Stomach (tissue), 8 donors: ENCODE measurements at regions not wholly inside any gene's neighbourhood (a gene's known extent, or its start where the extent isn't known, plus 50 kb on each side); places are given as distances from the start of the nearest gene placed in this dataset.

Experiments
- DNase-seq, 2 donors: peaks; one replicate each; pipeline versions ENCODE4 v3.0.0 to v3.0.0-alpha.2; 2013 to 2019
- H3K27ac ChIP-seq, 5 donors: fragments of 200-600 bp in 4 of 5; sonication (generic) in 4 of 5; one replicate each; pipeline ENCODE4 v1.5.1; 2013 to 2019; ENCODE audit warnings: mild to moderate bottlenecking in 1 of 5, moderate library complexity in 1 of 5
- H3K27me3 ChIP-seq, 3 donors: fragments of 200-600 bp; sonication (generic); one replicate each; pipeline ENCODE4 v1.5.1; 2017 to 2019; ENCODE audit warnings: mixed run types in 1 of 3
- H3K36me3 ChIP-seq, 4 donors: fragments of 200-600 bp; sonication (generic); 1 replicate in 3 of 4; 2 replicates in 1 of 4; pipeline ENCODE4 v1.5.1; 2016 to 2019
- H3K4me1 ChIP-seq, 4 donors: fragments of 200-600 bp; sonication (generic); one replicate each; pipeline ENCODE4 v1.5.1; 2016 to 2019
- H3K4me3 ChIP-seq, 4 donors: fragments of 200-600 bp; sonication (generic) in 3 of 4; one replicate each; pipeline ENCODE4 v1.5.1; 2016 to 2019; ENCODE audit warnings: mild to moderate bottlenecking in 1 of 4
- H3K9me3 ChIP-seq, 4 donors: fragments of 200-600 bp; sonication (generic); one replicate each; pipeline ENCODE4 v1.5.1; 2016 to 2019
- CTCF ChIP-seq, 7 experiments: fragments of 450-650 bp in 4 of 7; fragments of 200-600 bp in 3 of 7; sonication (generic) in 3 of 7; IDR thresholded peaks; one replicate each; pipeline ENCODE4 v1.5.1; 2016 to 2019; ENCODE audit warnings: antibody characterized with exemption in 7 of 7, control low read depth in 2 of 7, mild to moderate bottlenecking in 1 of 7
- EP300 ChIP-seq: sonication (generic); formaldehyde crosslinking; IDR thresholded peaks from one replicate; pipeline ENCODE4 v1.6.1; 2017; ENCODE audit warnings: antibody characterized with exemption
- POLR2A ChIP-seq, 4 donors: fragments of 450-650 bp; IDR thresholded peaks; one replicate each; pipeline ENCODE4 v1.6.1; 2016; ENCODE audit warnings: antibody characterized with exemption in 4 of 4, control low read depth in 2 of 4, mild to moderate bottlenecking in 1 of 4, moderate library complexity in 1 of 4
- POLR2AphosphoS5 ChIP-seq, 3 donors: sonication (generic); formaldehyde crosslinking; IDR thresholded peaks; one replicate each; pipeline ENCODE4 v1.6.1; 2016; ENCODE audit warnings: antibody characterized with exemption in 3 of 3
- WGBS, 5 donors: extraction: QIAGEN DNeasy Blood & Tissue Kit in 3 of 5; methylation state at CpG; one replicate each; pipeline versions ENCODE4 v1.1.5 to v1.1.7; 2013 to 2018; 5-methylcytosine and 5-hydroxymethylcytosine counted together
- intact Hi-C: fragments of 100-400 bp; cut with DNase I; formaldehyde crosslinking; loops from one replicate; pipeline ENCODE4 v1.15.1; 2023; ENCODE audit warnings: low total_unique reads
- donor health status: healthy with polysubstance abuse.
- donor health status: Bipolar disorder and iron deficiency.
- donor health status: healthy.

- H3K27me3 ChIP-seq: no peaks in the 10 kb centered on the region
- 80 to 87% (median 84%) methylated on average over 11 to 12 of the region's 12 CpGs for WGBS, 5 donors
- H3K4me1 ChIP-seq: no peaks in the 10 kb centered on the region
- no peak overlapping the region for H3K4me3 ChIP-seq
- H3K9me3 ChIP-seq: peaks cover 0 to 8% (median 0%) of the 10 kb centered on the region in 4 donors
- H3K36me3 ChIP-seq: no peaks in the 10 kb centered on the region
- no peak overlapping the region for H3K27ac ChIP-seq
- intact Hi-C loops: no loop called here
- DNase-seq: no peak
- TF ChIP-seq POLR2AphosphoS5 (IDR thresholded peaks at IDR 0.05) (no peak), POLR2A (IDR thresholded peaks at IDR 0.05) (no peak), EP300 (no peak), CTCF (IDR thresholded peaks at IDR 0.05) (no peak)
Measured at GRCh38 chr1:213531369-213532310, 456.1 kb upstream of the PROX1 start.

GRCh38 chr1:213533125-213533524, 454.6 kb upstream of the PROX1 start:
- 83 to 91% (median 89%) methylated on average over 2 of the region's 2 CpGs for WGBS, 5 donors
- Histone ChIP-seq H3K36me3 (no peaks in the 10 kb centered on the region), H3K27me3 (no peaks in the 10 kb centered on the region), H3K4me3 (no peak overlapping the region), H3K4me1 (no peaks in the 10 kb centered on the region), H3K27ac (no peak overlapping the region), H3K9me3 (peaks cover 0 to 8% (median 0%) of the 10 kb centered on the region in 4 donors)
- no peak for DNase-seq
- intact Hi-C loops: no loop called here
- no peak for TF ChIP-seq POLR2A (IDR thresholded peaks at IDR 0.05)

- 89 to 94% (median 93%) methylated on average over 6 of the region's 6 CpGs for WGBS, 5 donors
- Histone ChIP-seq H3K36me3 (no peaks in the 10 kb centered on the region), H3K4me1 (no peaks in the 10 kb centered on the region), H3K27me3 (no peaks in the 10 kb centered on the region), H3K9me3 (peaks cover 0 to 8% (median 0%) of the 10 kb centered on the region in 4 donors), H3K27ac (no peak overlapping the region), H3K4me3 (no peak overlapping the region)
- intact Hi-C loops: no loop called here
- TF ChIP-seq CTCF (IDR thresholded peaks at IDR 0.05) (no peak), POLR2AphosphoS5 (IDR thresholded peaks at IDR 0.05) (no peak), EP300 (no peak), POLR2A (IDR thresholded peaks at IDR 0.05) (no peak)
- no peak for DNase-seq
Measured at GRCh38 chr1:213535679-213536078, 452.1 kb upstream of the PROX1 start.

- no peak for DNase-seq
- WGBS, 5 donors: 59 to 68% (median 67%) methylated on average over 3 of the region's 3 CpGs
- Histone ChIP-seq H3K27me3 (no peaks in the 10 kb centered on the region), H3K4me1 (no peaks in the 10 kb centered on the region), H3K36me3 (no peaks in the 10 kb centered on the region), H3K4me3 (no peak overlapping the region), H3K9me3 (peaks cover 0 to 8% (median 0%) of the 10 kb centered on the region in 4 donors), H3K27ac (no peak overlapping the region)
- no peak for TF ChIP-seq EP300
- intact Hi-C loops: no loop called here
Measured at GRCh38 chr1:213538251-213538650, 449.5 kb upstream of the PROX1 start.

- Histone ChIP-seq H3K9me3 (peaks cover 0 to 8% (median 0%) of the 10 kb centered on the region in 4 donors), H3K4me1 (no peaks in the 10 kb centered on the region), H3K27me3 (no peaks in the 10 kb centered on the region), H3K27ac (no peak overlapping the region), H3K36me3 (no peaks in the 10 kb centered on the region), H3K4me3 (no peak overlapping the region)
- intact Hi-C loops: no loop called here
- 78 to 94% (median 82%) methylated on average over 4 of the region's 4 CpGs for WGBS, 5 donors
- DNase-seq: no peak
- TF ChIP-seq POLR2A (IDR thresholded peaks at IDR 0.05) (no peak), EP300 (no peak), CTCF (IDR thresholded peaks at IDR 0.05) (no peak), POLR2AphosphoS5 (IDR thresholded peaks at IDR 0.05) (no peak)
Measured at GRCh38 chr1:213539464-213539863, 448.3 kb upstream of the PROX1 start.
